Panc1 (cell line): ENCODE measurements at regions not wholly inside any gene's neighbourhood (a gene's known extent, or its start where the extent isn't known, plus 50 kb on each side); places are given as distances from the start of the nearest gene placed in this dataset.

Experiments used
- ATAC-seq: fragments of 200-7000 bp; cut with Tn5 transposase; 2 replicates; pipeline ENCODE4 v1.9.1; 2020; ENCODE audit warnings: mild to moderate bottlenecking, moderate library complexity
- BruUV-seq: library from RNA; stranded (reverse); fragments of 400-500 nt; replicated peaks from 2 replicates; lab custom pipeline; 2021; lab: Mats Ljungman, UMichigan
- CTCF ChIA-PET: fragments of 300-600 bp; sonication (Branson Sonifier 250); formaldehyde crosslinking; loops from one replicate; lab custom pipeline; 2022; ENCODE audit warnings: antibody characterized with exemption; lab: Charles Lee
- POLR2A ChIA-PET: fragments of 300-600 bp; sonication (Branson Sonifier 250); formaldehyde crosslinking; loops from one replicate; lab custom pipeline; 2022; ENCODE audit warnings: antibody characterized with exemption; lab: Charles Lee
- DNase-seq: peaks from one replicate; pipeline ENCODE4 v3.0.0-alpha.2; 2010; ENCODE audit warnings: low read depth, low spot score
- H3K27ac ChIP-seq: 2 replicates; pipeline ENCODE4 v1.5.1; 2011; ENCODE audit warnings: mild to moderate bottlenecking, low read length, inconsistent platforms
- H3K27me3 ChIP-seq: fragments of 200-500 bp; sonication (Bioruptor generic); 2 replicates; pipeline ENCODE4 v1.6.0; 2014; ENCODE audit warnings: low read length, inconsistent platforms; ENCODE audit not compliant: control insufficient read depth, insufficient read depth
- H3K36me3 ChIP-seq: fragments of 200-500 bp; sonication (Bioruptor generic); 2 replicates; pipeline ENCODE4 v1.5.1; 2014; ENCODE audit warnings: inconsistent platforms, mild to moderate bottlenecking, low read length, moderate library complexity; ENCODE audit not compliant: control insufficient read depth, insufficient read depth
- H3K4me1 ChIP-seq: 2 replicates; pipeline ENCODE4 v1.5.1; 2011; ENCODE audit warnings: inconsistent platforms, mild to moderate bottlenecking, low read length, moderate library complexity; ENCODE audit not compliant: control insufficient read depth, insufficient read depth
- H3K4me3 ChIP-seq, 2 experiments: 2 replicates each; pipeline ENCODE4 v1.5.1; 2011 to 2012; ENCODE audit warnings: low read depth in 2 of 2, low read length in 2 of 2, mild to moderate bottlenecking in 2 of 2, inconsistent platforms in 1 of 2, moderate library complexity in 1 of 2
- H3K9me3 ChIP-seq: fragments of 200-500 bp; sonication (Bioruptor generic); 2 replicates; pipeline ENCODE4 v1.5.1; 2014; ENCODE audit warnings: low read depth, mild to moderate bottlenecking, inconsistent platforms, low read length, moderate library complexity; ENCODE audit not compliant: control insufficient read depth, insufficient read depth
- CTCF ChIP-seq: fragments of 450-650 bp; IDR thresholded peaks from 2 replicates; pipeline ENCODE4 v1.5.1; 2017; ENCODE audit warnings: mild to moderate bottlenecking
- POLR2AphosphoS5 ChIP-seq: IDR thresholded peaks from 2 replicates; pipeline ENCODE4 v1.6.1; 2012; ENCODE audit warnings: mild to moderate bottlenecking, low read depth, low read length, moderate library complexity
- REST ChIP-seq, 2 experiments: IDR thresholded peaks; 2 replicates each; pipeline ENCODE4 v1.6.1; 2011 to 2012; ENCODE audit warnings: low read depth in 2 of 2, control low read depth in 1 of 2, low read length in 1 of 2, mild to moderate bottlenecking in 1 of 2, moderate library complexity in 1 of 2; ENCODE audit not compliant: insufficient read depth in 1 of 2
- SIN3A ChIP-seq: IDR thresholded peaks from 2 replicates; pipeline ENCODE4 v1.6.1; 2012; ENCODE audit warnings: low read depth, mild to moderate bottlenecking, low read length, moderate library complexity, borderline replicate concordance; ENCODE audit not compliant: insufficient read depth
- TCF7L2 ChIP-seq: IDR thresholded peaks from 2 replicates; pipeline ENCODE4 v1.6.1; 2011; ENCODE audit warnings: mild to moderate bottlenecking, low read depth, low read length, inconsistent platforms
- in situ Hi-C: cut with HindIII; loops from 2 replicates; pipeline ENCODE4 v1.10.0; 2016; ENCODE audit warnings: low sequenced_read_pairs, low pct_unique_long_range_greater_than_20kb
- intact Hi-C: fragments of 100-400 bp; cut with micrococcal nuclease; formaldehyde crosslinking; loops from one replicate; pipeline ENCODE4 v1.10.0; 2022; ENCODE audit not compliant: unreplicated experiment

GRCh38 chr1:193868425-193868824 lies 682.0 kb upstream of the B3GALT2 start:
- CTCF ChIA-PET, result no interaction called here
- POLR2A ChIA-PET, result no interaction called here
- Histone ChIP-seq H3K27me3 (no peaks in the 10 kb centered on the region), H3K27ac (no peak overlapping the region), H3K4me1 (no peaks in the 10 kb centered on the region), H3K4me3 (no peak overlapping the region), H3K9me3 (no peaks in the 10 kb centered on the region), H3K36me3 (no peaks in the 10 kb centered on the region)
- in situ Hi-C loops, result no loop called here
- TF ChIP-seq POLR2AphosphoS5 (no peak), TCF7L2 (no peak), REST (IDR thresholded peaks at IDR 0.05; ENCODE audit: insufficient read depth in 1 of 2, low read depth in 2 of 2, low read length in 1 of 2) (no peak), SIN3A (no peak), CTCF (no peak)
- ATAC-seq (no peak), DNase-seq (no peak)
- BruUV-seq, result no TSS peak
- intact Hi-C loops, result no loop called here

- H3K27ac ChIP-seq, result no peak overlapping the region
- H3K4me1 ChIP-seq, result no peaks in the 10 kb centered on the region
- H3K9me3 ChIP-seq, result no peaks in the 10 kb centered on the region
- H3K27me3 ChIP-seq, result no peaks in the 10 kb centered on the region
- BruUV-seq, result no TSS peak
- in situ Hi-C loops, result no loop called here
- no peak for DNase-seq
- no peak for TF ChIP-seq SIN3A
- no peak for TF ChIP-seq REST (IDR thresholded peaks at IDR 0.05; ENCODE audit: insufficient read depth in 1 of 2, low read depth in 2 of 2, low read length in 1 of 2)
- no peak for TF ChIP-seq CTCF
- TF ChIP-seq TCF7L2, result no peak
- TF ChIP-seq POLR2AphosphoS5, result no peak
- no peaks in the 10 kb centered on the region for H3K36me3 ChIP-seq
- no peak for ATAC-seq
- CTCF ChIA-PET, result no interaction called here
- POLR2A ChIA-PET, result no interaction called here
- no peak overlapping the region for H3K4me3 ChIP-seq
- intact Hi-C loops, result no loop called here
These were observed 669.8 kb upstream of the B3GALT2 start for GRCh38 chr1:193856261-193856660.
